HUES48 (cell line): ENCODE measurements at regions not wholly inside any gene's neighbourhood (a gene's known extent, or its start where the extent isn't known, plus 50 kb on each side); places are given as distances from the start of the nearest gene placed in this dataset.

ENCODE experiments used
- H3K27ac ChIP-seq: one replicate; pipeline ENCODE4 v1.7.0; 2013; ENCODE audit warnings: low read depth, low read length, inconsistent platforms
- H3K27me3 ChIP-seq: 2 replicates; pipeline ENCODE4 v1.6.1; 2013; ENCODE audit warnings: mild to moderate bottlenecking, low read length; ENCODE audit not compliant: control insufficient read depth, insufficient read depth
- H3K36me3 ChIP-seq: 2 replicates; pipeline ENCODE4 v1.6.1; 2013; ENCODE audit warnings: low read length; ENCODE audit not compliant: control insufficient read depth, insufficient read depth
- H3K4me1 ChIP-seq: 2 replicates; pipeline ENCODE4 v1.6.1; 2013; ENCODE audit warnings: mild to moderate bottlenecking, low read length; ENCODE audit not compliant: control insufficient read depth, insufficient read depth
- H3K4me3 ChIP-seq: 2 replicates; pipeline ENCODE4 v1.5.1; 2013; ENCODE audit warnings: mild to moderate bottlenecking, low read depth, low read length
- H3K9ac ChIP-seq: 2 replicates; pipeline ENCODE4 v1.6.1; 2013; ENCODE audit warnings: mild to moderate bottlenecking, low read depth, low read length, moderate library complexity
- H3K9me3 ChIP-seq: 2 replicates; pipeline ENCODE4 v1.6.1; 2013; ENCODE audit warnings: low read length; ENCODE audit not compliant: control insufficient read depth, insufficient read depth

- no peaks in the 10 kb centered on the region for H3K27me3 ChIP-seq
Measured at GRCh38 chr15:93644595-93644994, 555.6 kb upstream of the RGMA start.

GRCh38 chr15:93640411-93640962, 551.5 kb upstream of the RGMA start:
- Histone ChIP-seq H3K36me3 (no peaks in the 10 kb centered on the region), H3K9ac (no peak overlapping the region), H3K27me3 (no peaks in the 10 kb centered on the region), H3K9me3 (no peaks in the 10 kb centered on the region), H3K4me1 (no peaks in the 10 kb centered on the region), H3K4me3 (no peak overlapping the region), H3K27ac (no peak overlapping the region)

More at GRCh38 chr15:93644595-93644994, 555.6 kb upstream of the RGMA start:
- no peaks in the 10 kb centered on the region for H3K36me3 ChIP-seq
- H3K9ac ChIP-seq = no peak overlapping the region
- H3K27ac ChIP-seq = no peak overlapping the region
- no peaks in the 10 kb centered on the region for H3K4me1 ChIP-seq
- no peaks in the 10 kb centered on the region for H3K9me3 ChIP-seq
- no peak overlapping the region for H3K4me3 ChIP-seq

GRCh38 chr15:93631958-93632618, 543.1 kb upstream of the RGMA start:
- H3K4me1 ChIP-seq = peaks cover 3% of the 10 kb centered on the region; the same call in 1 of the 2 replicates
- no peak overlapping the region for H3K4me3 ChIP-seq
- no peaks in the 10 kb centered on the region for H3K36me3 ChIP-seq
- H3K9me3 ChIP-seq = no peaks in the 10 kb centered on the region
- no peak overlapping the region for H3K27ac ChIP-seq
- H3K9ac ChIP-seq = no peak overlapping the region
- H3K27me3 ChIP-seq = no peaks in the 10 kb centered on the region

- no peak overlapping the region for H3K27ac ChIP-seq
- no peaks in the 10 kb centered on the region for H3K27me3 ChIP-seq
- H3K4me1 ChIP-seq = peaks cover 10% of the 10 kb centered on the region
- H3K36me3 ChIP-seq = no peaks in the 10 kb centered on the region
- H3K9me3 ChIP-seq = no peaks in the 10 kb centered on the region
- no peak overlapping the region for H3K4me3 ChIP-seq
- no peak overlapping the region for H3K9ac ChIP-seq
Measured at GRCh38 chr15:93619597-93619996, 530.6 kb upstream of the RGMA start.

- Histone ChIP-seq H3K4me3 (no peak overlapping the region), H3K4me1 (peaks cover 10% of the 10 kb centered on the region), H3K36me3 (no peaks in the 10 kb centered on the region), H3K27me3 (no peaks in the 10 kb centered on the region), H3K27ac (no peak overlapping the region), H3K9ac (no peak overlapping the region), H3K9me3 (no peaks in the 10 kb centered on the region)
Measured at GRCh38 chr15:93617443-93617842, 528.4 kb upstream of the RGMA start.

GRCh38 chr15:93614386-93615104, 525.5 kb upstream of the RGMA start:
- no peaks in the 10 kb centered on the region for H3K36me3 ChIP-seq
- no peaks in the 10 kb centered on the region for H3K27me3 ChIP-seq
- H3K9ac ChIP-seq = no peak overlapping the region
- peaks cover 6% of the 10 kb centered on the region for H3K4me1 ChIP-seq
- no peak overlapping the region for H3K4me3 ChIP-seq
- H3K9me3 ChIP-seq = no peaks in the 10 kb centered on the region
- no peak overlapping the region for H3K27ac ChIP-seq

GRCh38 chr15:93613386-93613785, 524.4 kb upstream of the RGMA start:
- Histone ChIP-seq H3K9me3 (no peaks in the 10 kb centered on the region), H3K27me3 (no peaks in the 10 kb centered on the region), H3K27ac (no peak overlapping the region), H3K9ac (no peak overlapping the region), H3K36me3 (no peaks in the 10 kb centered on the region), H3K4me1 (no peaks in the 10 kb centered on the region), H3K4me3 (no peak overlapping the region)

GRCh38 chr15:93612953-93613352, 523.9 kb upstream of the RGMA start:
- Histone ChIP-seq H3K36me3 (no peaks in the 10 kb centered on the region), H3K9me3 (no peaks in the 10 kb centered on the region), H3K9ac (no peak overlapping the region), H3K4me3 (no peak overlapping the region), H3K27ac (no peak overlapping the region), H3K4me1 (no peaks in the 10 kb centered on the region), H3K27me3 (no peaks in the 10 kb centered on the region)

GRCh38 chr15:93610944-93611343, 521.9 kb upstream of the RGMA start:
- H3K4me1 ChIP-seq = no peaks in the 10 kb centered on the region
- H3K9ac ChIP-seq = no peak overlapping the region
- H3K27ac ChIP-seq = no peak overlapping the region
- H3K9me3 ChIP-seq = no peaks in the 10 kb centered on the region
- no peaks in the 10 kb centered on the region for H3K36me3 ChIP-seq
- no peaks in the 10 kb centered on the region for H3K27me3 ChIP-seq
- H3K4me3 ChIP-seq = no peak overlapping the region

- H3K9me3 ChIP-seq = no peaks in the 10 kb centered on the region
- H3K4me1 ChIP-seq = peaks cover 6% of the 10 kb centered on the region; the same call in 1 of the 2 replicates
- no peaks in the 10 kb centered on the region for H3K36me3 ChIP-seq
- H3K27me3 ChIP-seq = no peaks in the 10 kb centered on the region
- no peak overlapping the region for H3K27ac ChIP-seq
- H3K9ac ChIP-seq = no peak overlapping the region
- no peak overlapping the region for H3K4me3 ChIP-seq
Measured at GRCh38 chr15:93608643-93609148, 519.7 kb upstream of the RGMA start.

- H3K9me3 ChIP-seq = no peaks in the 10 kb centered on the region
- no peak overlapping the region for H3K9ac ChIP-seq
- H3K4me1 ChIP-seq = peaks cover 13% of the 10 kb centered on the region; the same call in 1 of the 2 replicates
- H3K27ac ChIP-seq = no peak overlapping the region
- H3K27me3 ChIP-seq = no peaks in the 10 kb centered on the region
- H3K36me3 ChIP-seq = no peaks in the 10 kb centered on the region
- H3K4me3 ChIP-seq = no peak overlapping the region
Measured at GRCh38 chr15:93603550-93603949, 514.5 kb upstream of the RGMA start.
